ENCODE measurements at regions not wholly inside any gene's neighbourhood (a gene's known extent, or its start where the extent isn't known, plus 50 kb on each side); places are given as distances from the start of the nearest gene placed in this dataset.

GRCh38 chr13:99721606-99722337, 220.5 kb downstream of the TM9SF2 start:
- TF ChIP-seq POLR2AphosphoS5 (IDR thresholded peaks at IDR 0.05; ENCODE audit: low read depth, low read length) (no peak), TAF1 (IDR thresholded peaks at IDR 0.05; ENCODE audit: borderline replicate concordance, insufficient read depth, low read length) (no peak), FOXP2 (optimal IDR thresholded peaks at IDR 0.05; ENCODE audit: borderline replicate concordance, extremely low read depth, extremely low read length, insufficient read depth) (no peak)
- TF ChIP-seq, protein P1, sequence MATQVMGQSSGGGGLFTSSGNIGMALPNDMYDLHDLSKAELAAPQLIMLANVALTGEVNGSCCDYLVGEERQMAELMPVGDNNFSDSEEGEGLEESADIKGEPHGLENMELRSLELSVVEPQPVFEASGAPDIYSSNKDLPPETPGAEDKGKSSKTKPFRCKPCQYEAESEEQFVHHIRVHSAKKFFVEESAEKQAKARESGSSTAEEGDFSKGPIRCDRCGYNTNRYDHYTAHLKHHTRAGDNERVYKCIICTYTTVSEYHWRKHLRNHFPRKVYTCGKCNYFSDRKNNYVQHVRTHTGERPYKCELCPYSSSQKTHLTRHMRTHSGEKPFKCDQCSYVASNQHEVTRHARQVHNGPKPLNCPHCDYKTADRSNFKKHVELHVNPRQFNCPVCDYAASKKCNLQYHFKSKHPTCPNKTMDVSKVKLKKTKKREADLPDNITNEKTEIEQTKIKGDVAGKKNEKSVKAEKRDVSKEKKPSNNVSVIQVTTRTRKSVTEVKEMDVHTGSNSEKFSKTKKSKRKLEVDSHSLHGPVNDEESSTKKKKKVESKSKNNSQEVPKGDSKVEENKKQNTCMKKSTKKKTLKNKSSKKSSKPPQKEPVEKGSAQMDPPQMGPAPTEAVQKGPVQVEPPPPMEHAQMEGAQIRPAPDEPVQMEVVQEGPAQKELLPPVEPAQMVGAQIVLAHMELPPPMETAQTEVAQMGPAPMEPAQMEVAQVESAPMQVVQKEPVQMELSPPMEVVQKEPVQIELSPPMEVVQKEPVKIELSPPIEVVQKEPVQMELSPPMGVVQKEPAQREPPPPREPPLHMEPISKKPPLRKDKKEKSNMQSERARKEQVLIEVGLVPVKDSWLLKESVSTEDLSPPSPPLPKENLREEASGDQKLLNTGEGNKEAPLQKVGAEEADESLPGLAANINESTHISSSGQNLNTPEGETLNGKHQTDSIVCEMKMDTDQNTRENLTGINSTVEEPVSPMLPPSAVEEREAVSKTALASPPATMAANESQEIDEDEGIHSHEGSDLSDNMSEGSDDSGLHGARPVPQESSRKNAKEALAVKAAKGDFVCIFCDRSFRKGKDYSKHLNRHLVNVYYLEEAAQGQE (IDR thresholded peaks at IDR 0.05; ENCODE audit: insufficient read depth in 1 of 2, low read depth in 2 of 2, low read length in 2 of 2), result no peak

GRCh38 chr13:99717959-99718674, 216.8 kb downstream of the TM9SF2 start:
- TF ChIP-seq, protein P1 (IDR thresholded peaks at IDR 0.05; ENCODE audit: insufficient read depth in 1 of 2, low read depth in 2 of 2, low read length in 2 of 2), result no peak
- TF ChIP-seq POLR2AphosphoS5 (IDR thresholded peaks at IDR 0.05; ENCODE audit: low read depth, low read length), result no peak
- no peak for TF ChIP-seq TAF1 (IDR thresholded peaks at IDR 0.05; ENCODE audit: borderline replicate concordance, insufficient read depth, low read length)
- no peak for TF ChIP-seq FOXP2 (optimal IDR thresholded peaks at IDR 0.05; ENCODE audit: borderline replicate concordance, extremely low read depth, extremely low read length, insufficient read depth)
- TF ChIP-seq SIN3A (IDR thresholded peaks at IDR 0.05; ENCODE audit: borderline replicate concordance, insufficient read depth, low read length), result no peak

DNA sequence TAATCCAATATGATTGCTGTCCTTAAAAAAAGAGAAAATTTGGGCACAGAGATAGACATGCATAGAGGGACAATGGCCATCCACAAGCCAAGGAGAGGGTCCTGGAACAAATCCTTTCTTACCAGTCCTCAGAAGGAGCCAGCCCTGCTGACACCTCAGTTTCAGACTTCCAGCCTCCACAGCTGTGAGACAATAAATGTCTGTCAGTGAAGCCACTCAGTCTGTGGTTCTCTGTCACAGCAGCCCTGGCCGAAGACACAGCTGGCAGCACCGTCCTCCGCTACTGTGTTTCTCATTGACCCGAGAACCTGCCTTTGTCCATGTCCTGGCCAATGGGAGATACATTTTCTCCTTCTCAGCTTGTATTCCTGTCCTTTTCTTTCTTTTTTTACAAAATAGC, 207.9 kb downstream of the TM9SF2 start:
- no peak for TF ChIP-seq TAF1 (IDR thresholded peaks at IDR 0.05; ENCODE audit: borderline replicate concordance, insufficient read depth, low read length)
- no peak for TF ChIP-seq POLR2AphosphoS5 (IDR thresholded peaks at IDR 0.05; ENCODE audit: low read depth, low read length)
- no peak for TF ChIP-seq FOXP2 (optimal IDR thresholded peaks at IDR 0.05; ENCODE audit: borderline replicate concordance, extremely low read depth, extremely low read length, insufficient read depth)
- TF ChIP-seq SIN3A (IDR thresholded peaks at IDR 0.05; ENCODE audit: borderline replicate concordance, insufficient read depth, low read length), result no peak

DNA sequence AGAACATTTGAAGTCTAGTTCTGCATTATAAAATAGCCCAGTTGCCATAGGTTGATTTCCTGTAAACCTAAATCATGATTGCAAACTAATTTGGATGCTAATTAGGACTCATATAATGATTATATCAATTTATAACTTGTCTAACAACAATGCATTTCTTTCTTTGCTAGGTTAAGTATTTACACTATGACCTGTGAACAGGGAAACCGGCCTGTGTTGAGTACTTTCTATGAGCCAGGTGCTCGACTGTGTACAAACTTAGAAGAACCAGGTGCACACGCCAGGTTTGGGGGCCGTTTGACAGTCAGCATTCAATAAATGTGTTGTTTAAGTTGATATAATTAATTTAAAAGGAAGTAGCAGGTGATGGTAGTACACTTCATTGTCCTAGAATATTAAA, 203.1 kb downstream of the TM9SF2 start:
- no peak for TF ChIP-seq SIN3A (IDR thresholded peaks at IDR 0.05; ENCODE audit: borderline replicate concordance, insufficient read depth, low read length)
- no peak for TF ChIP-seq POLR2AphosphoS5 (IDR thresholded peaks at IDR 0.05; ENCODE audit: low read depth, low read length)

GRCh38 chr13:99703908-99704307, 202.6 kb downstream of the TM9SF2 start:
- TF ChIP-seq FOXP2 (optimal IDR thresholded peaks at IDR 0.05; ENCODE audit: borderline replicate concordance, extremely low read depth, extremely low read length, insufficient read depth) (no peak), TAF1 (IDR thresholded peaks at IDR 0.05; ENCODE audit: borderline replicate concordance, insufficient read depth, low read length) (no peak), SIN3A (IDR thresholded peaks at IDR 0.05; ENCODE audit: borderline replicate concordance, insufficient read depth, low read length) (no peak), POLR2AphosphoS5 (IDR thresholded peaks at IDR 0.05; ENCODE audit: low read depth, low read length) (no peak)
- TF ChIP-seq, protein P1 (IDR thresholded peaks at IDR 0.05; ENCODE audit: insufficient read depth in 1 of 2, low read depth in 2 of 2, low read length in 2 of 2), result no peak

Measured in PFSK-1 (cell line).